Stimulated activated CD8-positive, alpha-beta memory T cell treated with anti-CD3 and anti-CD28 coated beads, Interleukin-4, amount 100 ng/mL, for 48 hours (primary cell): ENCODE measurements at regions not wholly inside any gene's neighbourhood (a gene's known extent, or its start where the extent isn't known, plus 50 kb on each side); places are given as distances from the start of the nearest gene placed in this dataset.
"Not testable (repeated sequence)": the region's sequence is repeated elsewhere in the genome, so short reads cannot be mapped to it uniquely, and the experiment has no call there.

Source experiments
- DNase-seq: peaks from one replicate; pipeline ENCODE4 v3.0.0-alpha.2; 2020

- no peak for DNase-seq
These were observed 197.1 kb downstream of the CTTN start for GRCh38 chr11:70595452-70595851.

DNA sequence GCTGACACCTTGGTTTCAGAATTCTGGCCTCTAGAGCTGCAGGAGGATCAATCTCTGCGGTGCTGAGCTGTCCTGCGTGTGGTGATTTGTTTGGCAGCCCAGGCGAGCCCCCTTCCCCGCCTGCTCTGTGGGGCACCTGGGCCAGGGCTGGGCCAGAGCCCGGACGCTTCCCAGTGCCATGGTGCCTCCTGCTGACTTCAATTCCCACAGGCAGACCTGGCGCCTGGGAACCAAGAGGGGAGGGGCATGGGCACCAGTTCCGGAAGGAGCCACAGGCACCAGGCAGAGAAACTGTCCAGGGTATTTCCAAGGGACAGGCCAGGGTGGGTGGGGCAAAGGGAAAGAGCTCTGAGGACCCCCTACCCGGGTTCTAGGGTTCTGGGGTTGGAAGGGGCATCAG lies 197.8 kb downstream of the CTTN start:
- DNase-seq: no peak

DNA sequence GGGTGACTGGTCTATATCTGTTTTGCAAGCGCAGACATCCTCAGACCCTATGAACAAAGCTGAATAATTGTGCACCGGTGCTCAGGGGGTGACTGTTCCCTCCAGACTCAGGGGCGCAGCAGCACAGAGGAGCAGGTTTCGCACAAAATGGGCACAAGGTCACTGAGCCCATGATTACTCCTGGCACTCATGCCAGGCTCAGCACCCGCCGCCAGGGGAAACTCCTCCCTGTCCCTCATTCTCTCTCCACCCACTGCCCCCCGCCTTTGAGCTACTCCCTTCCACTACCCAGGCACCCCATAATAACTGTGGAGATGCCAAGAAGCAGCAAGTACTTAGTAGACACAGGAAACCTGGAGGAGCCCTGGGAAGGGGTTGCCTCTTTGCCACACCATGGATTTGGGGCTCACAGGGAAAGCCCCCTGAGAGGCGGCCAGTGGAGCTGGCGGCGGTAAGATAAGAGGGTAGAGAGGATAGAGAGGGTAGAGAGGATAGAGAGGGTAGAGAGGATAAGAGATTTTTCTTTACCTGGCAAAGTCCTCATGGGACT lies 198.8 kb downstream of the CTTN start:
- no peak for DNase-seq

- DNase-seq: no peak
These were observed 199.7 kb downstream of the CTTN start for GRCh38 chr11:70597751-70598625.

DNA sequence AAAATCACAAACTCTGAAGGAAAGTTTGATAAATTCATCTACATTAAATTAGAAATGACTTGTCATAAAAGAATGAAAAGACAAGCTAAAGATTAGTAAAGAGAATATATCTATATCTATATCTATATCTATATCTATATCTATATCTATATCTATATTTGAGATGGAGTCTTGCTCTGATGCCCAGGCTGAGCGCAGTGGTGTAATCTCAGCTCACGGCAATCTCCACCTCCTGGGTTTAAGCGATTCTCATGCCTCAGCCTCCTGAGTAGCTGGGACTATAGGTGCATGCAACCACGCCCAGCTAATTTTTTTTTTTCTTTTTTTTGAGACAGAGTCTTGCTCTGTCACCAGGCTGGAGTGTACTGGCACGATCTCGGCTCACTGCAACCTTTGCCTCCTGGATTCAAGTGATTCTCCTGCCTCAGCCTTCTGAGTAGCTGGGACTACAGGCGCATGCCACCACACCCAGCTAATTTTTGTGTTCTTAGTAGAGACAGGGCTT lies 202.6 kb downstream of the CTTN start:
- DNase-seq: not testable (repeated sequence)

- DNase-seq: no peak
These were observed 203.7 kb downstream of the CTTN start for GRCh38 chr11:70601861-70602538.

- DNase-seq: no peak
These were observed 204.9 kb downstream of the CTTN start for GRCh38 chr11:70603114-70603755.

- DNase-seq: no peak
These were observed 205.5 kb downstream of the CTTN start for GRCh38 chr11:70603756-70604211.

DNA sequence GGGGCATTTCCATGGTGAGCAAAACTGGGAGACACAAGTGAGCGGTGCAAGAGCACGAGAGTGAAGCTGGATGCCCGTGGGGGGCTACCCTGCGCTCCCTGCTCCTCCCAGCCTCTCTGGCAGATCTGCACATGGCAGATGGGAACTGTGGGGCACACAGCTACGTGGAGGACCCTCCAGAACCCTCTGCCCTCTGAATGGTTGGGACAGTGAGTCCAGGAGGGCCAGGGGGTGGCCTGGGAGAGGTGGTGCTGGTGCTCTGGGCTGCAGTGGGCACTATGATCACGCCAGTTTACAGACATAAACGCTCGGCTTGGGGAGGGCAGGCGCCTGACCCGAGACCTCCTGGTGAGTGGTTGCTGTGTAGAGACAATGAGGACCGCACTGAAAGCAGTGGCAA lies 205.9 kb downstream of the CTTN start:
- DNase-seq: no peak

GRCh38 chr11:70604630-70605467 lies 206.5 kb downstream of the CTTN start:
- no peak for DNase-seq

DNA sequence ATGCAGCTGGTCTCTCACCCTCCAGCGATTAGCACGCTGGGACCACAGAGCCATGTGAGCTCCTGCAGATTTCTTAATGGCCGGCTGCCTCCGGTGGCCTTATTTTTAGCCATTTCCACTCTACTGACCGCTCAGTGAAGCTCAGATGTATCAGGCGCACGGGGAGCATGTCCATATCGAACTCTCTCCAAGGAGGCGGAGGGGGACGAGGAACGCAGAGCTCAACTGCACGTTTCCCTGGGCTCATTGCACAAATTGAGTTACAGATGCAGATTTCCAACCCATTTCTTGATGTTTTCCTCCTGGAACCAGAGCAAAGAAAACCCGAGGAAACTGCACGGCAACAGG lies 207.1 kb downstream of the CTTN start:
- DNase-seq: no peak

- no peak for DNase-seq
These were observed 207.5 kb downstream of the CTTN start for GRCh38 chr11:70605846-70606245.

DNA sequence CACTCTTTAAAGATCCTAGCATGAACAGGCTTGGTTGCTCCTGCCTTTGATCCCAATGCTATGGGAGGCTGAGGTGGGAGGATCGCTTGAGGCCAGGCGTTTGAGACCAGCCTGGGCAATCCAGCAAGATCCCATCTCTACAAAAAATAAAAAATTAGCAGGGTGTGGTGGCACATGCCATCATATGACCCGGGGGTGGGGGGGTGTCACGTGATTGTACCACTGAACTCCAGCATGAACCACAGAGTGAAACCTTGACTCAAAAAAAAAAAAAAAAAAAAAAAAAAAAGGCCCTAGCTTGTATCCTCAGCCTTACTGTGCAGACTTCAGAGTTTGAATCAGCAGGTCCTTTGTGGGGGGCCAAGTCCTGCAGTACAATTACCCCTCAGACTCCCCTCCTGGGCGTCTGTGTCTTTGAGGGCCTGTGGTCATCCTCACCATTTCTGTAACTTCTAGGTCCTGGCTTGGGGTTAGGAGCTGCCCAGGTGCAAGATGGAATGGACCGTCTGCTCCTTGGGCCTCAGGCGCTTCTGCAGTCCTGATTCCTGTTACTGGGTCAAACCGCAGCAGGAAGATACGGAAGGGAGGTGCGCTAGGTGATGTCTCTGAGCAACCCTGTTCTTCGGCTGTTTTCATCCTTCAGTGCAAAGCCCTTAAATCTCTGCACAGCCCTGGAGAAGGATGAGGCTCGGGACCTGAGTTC lies 208.1 kb downstream of the CTTN start:
- no peak for DNase-seq

GRCh38 chr11:70606951-70607330 lies 208.6 kb downstream of the CTTN start:
- DNase-seq: no peak

DNA sequence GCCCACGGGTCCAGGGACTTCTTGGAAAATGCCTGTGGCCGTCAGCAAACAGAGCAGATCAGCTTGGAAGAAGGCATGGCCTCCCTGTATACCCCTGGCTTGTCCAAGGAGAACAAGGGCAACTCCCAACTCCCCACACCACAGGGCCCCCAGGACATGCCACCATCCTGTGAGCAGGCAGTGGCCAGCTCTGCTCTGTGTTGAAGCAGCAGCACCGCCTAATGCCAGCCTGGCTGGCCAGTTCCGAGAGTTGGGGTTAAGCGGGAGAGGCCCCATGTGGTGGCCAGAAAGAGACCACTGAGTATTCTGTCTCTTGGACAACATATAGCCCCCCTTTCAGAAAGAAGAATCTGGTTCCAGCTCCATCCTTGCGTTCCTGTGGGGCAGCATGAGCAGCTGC lies 209.2 kb downstream of the CTTN start:
- DNase-seq: no peak

GRCh38 chr11:70608568-70609470 lies 210.5 kb downstream of the CTTN start:
- no peak for DNase-seq

DNA sequence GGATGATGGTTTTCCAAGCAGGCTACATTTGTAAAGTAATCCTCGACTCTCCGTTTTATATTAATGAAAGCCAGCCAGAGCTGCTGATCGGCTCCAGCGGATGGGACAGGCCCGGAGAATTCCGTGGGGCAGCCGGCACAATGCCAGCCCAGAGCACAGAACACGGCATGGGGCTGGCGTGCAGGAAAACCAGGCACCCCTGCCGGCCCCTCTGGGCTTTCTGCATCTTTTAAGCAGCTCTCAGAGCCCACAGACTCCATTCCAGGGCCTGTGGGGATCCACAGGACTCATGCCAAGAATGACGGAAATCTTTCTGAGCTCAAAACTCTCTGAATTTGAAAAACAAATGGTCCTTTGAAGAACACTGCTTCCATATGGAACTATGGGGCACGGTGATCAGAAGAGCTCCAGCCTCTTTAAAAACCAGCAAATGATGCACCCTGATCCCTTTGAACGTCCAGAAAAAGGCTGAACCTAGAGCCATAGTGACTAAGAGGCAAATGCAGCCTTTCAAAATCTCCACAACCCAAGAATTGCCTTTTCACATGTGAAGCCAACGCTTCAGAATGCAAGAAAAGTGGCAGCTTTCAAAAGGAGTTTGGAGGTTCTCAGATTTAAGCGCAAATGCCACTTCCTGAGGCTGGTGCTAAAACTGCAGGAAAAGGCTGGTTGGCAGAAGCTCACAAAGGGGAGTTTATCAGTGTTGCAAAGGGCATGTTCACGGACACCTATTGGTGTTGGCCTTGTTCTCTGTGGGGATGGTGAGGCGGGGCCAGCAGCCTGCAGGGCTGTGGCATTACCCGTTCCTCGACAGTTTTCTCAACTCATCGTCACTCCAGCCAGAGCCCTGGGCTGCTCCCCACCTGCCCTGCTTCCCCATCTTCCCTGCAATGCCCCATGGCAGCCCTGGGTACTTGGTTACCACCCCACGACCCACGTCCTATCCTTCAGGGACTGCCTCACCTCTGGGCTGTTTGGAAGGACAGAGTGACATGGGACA lies 212.5 kb downstream of the CTTN start:
- DNase-seq: no peak

- DNase-seq: no peak
These were observed 213.5 kb downstream of the CTTN start for GRCh38 chr11:70611821-70612220.

- no peak for DNase-seq
These were observed 214.3 kb downstream of the CTTN start for GRCh38 chr11:70612459-70613141.
